Esophagus (tissue), 2 donors: ENCODE measurements at regions not wholly inside any gene's neighbourhood (a gene's known extent, or its start where the extent isn't known, plus 50 kb on each side); places are given as distances from the start of the nearest gene placed in this dataset.

Experiments
- H3K27ac ChIP-seq, 2 donors: one replicate each; pipeline ENCODE4 v1.5.1; 2013; ENCODE audit warnings: low read depth in 2 of 2, mild to moderate bottlenecking in 2 of 2, inconsistent platforms in 1 of 2, low read length in 1 of 2, moderate library complexity in 1 of 2
- H3K27me3 ChIP-seq, 2 donors: one replicate each; pipeline ENCODE4 v1.6.1; 2013; ENCODE audit warnings: low read length in 2 of 2, control low read depth in 1 of 2, mild to moderate bottlenecking in 1 of 2; ENCODE audit not compliant: insufficient read depth in 2 of 2, control insufficient read depth in 1 of 2
- H3K36me3 ChIP-seq, 2 donors: one replicate each; pipeline ENCODE4 v1.6.1; 2013; ENCODE audit warnings: low read length in 1 of 2; ENCODE audit not compliant: control insufficient read depth in 2 of 2, insufficient read depth in 2 of 2
- H3K4me1 ChIP-seq, 2 donors: one replicate each; pipeline ENCODE4 v1.6.1; 2013; ENCODE audit warnings: low read length in 1 of 2; ENCODE audit not compliant: control insufficient read depth in 2 of 2, insufficient read depth in 2 of 2
- H3K4me3 ChIP-seq, 2 donors: one replicate each; pipeline ENCODE4 v1.5.1; 2013; ENCODE audit warnings: low read length in 2 of 2, mild to moderate bottlenecking in 2 of 2, low read depth in 1 of 2, moderate library complexity in 1 of 2
- H3K9me3 ChIP-seq, 2 donors: one replicate each; pipeline ENCODE4 v1.6.1; 2013; ENCODE audit warnings: mild to moderate bottlenecking in 2 of 2, low read depth in 1 of 2, low read length in 1 of 2, moderate library complexity in 1 of 2; ENCODE audit not compliant: control insufficient read depth in 2 of 2, insufficient read depth in 1 of 2
- WGBS, 2 donors: extraction: QIAGEN DNeasy Blood & Tissue Kit; methylation state at CpG; one replicate each; pipeline ENCODE4 v1.1.7; 2013; 5-methylcytosine and 5-hydroxymethylcytosine counted together
- donor health status: healthy with polysubstance abuse.
- donor health status: Bipolar disorder and iron deficiency.

DNA sequence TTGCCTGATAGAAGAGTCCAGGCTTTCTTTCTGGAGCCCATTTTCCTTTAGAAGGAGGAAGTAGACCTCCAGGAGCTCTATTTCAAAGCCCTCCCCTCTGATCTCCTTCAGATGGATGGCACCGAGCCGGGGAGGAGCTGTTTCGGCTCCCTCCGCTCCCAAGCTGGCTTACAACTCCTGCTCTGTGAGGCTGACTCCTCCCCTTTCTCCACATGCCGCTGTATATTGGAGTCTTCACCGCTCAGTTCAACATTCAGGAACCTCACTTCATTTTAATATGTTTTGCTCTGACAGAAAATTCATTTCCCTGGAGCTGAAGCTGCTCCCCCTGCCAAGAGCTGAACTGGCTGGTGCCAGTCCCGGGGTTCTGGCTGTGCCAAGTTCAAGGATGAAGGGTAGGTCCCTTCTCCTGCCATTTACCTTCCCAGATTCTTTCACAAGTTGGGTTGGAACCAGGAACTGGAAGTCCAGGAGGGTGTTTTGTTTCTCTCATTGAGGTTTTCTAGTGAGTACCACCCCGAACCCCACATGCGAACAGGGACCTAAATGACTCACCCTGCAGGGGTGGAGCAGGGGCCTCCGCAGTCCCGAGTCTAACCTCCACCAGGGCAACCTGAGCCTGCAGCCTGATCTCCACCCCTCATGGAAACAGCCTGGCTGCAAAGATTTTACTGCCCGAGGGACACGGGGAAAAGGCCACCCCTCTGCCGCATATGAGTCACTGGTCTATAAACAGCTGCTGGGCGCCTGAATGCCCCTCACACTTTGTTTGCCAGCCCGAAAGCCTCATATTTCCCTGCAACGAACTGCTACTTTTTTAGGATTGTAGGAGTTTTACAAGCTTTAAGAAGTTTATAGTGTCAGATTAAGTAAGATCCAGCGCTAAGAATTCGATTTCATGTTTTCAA, 68.6 kb upstream of the FOXA2 start:
- Histone ChIP-seq H3K36me3 (no peaks in the 10 kb centered on the region), H3K9me3 (peaks cover 0 to 3% of the 10 kb centered on the region in 2 donors), H3K4me1 (no peaks in the 10 kb centered on the region), H3K27ac (no peak overlapping the region), H3K4me3 (no peak overlapping the region), H3K27me3 (no peaks in the 10 kb centered on the region)
- WGBS, 2 donors, result 48 to 51% methylated on average over 19 of the region's 19 CpGs

DNA sequence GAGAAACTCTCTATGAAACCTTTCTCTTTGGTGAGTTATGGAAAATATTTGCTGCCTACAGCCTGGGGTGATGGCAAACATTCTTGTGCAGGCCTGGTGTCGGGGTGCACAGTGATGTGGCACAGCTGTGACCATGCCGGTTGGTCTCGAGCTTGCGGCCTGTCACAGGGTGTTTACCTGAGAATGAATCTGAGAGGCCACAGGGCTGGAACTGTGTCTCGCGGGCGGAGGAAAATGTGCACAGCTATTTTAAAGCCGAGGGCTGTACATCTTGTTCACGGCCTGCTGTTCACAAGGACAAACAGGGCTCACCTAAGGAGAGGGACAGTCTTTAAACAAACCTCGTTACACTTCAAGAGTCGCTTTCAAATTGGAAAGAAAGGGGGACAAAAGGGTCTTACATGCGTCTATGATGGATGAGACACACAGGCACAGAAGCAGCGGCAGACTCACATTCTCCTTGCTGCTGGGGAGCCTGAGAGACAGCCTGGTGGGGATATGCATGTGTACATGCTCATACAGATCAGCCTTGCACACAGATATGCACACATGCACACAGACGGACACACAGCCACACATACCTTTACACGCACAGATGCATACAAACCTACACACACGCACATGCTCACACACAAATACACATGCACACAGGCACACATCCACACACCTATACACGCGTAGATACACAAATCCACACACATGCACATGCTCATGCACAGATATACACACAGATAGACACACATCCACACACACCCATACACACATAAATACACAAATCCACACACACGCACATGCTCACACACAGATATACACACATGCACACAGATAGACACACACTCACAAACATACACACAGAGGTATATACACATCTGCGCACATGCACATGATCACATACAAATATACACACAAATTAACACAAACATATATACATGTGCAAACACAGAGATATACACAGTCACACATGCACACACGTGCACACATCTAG, 69.6 kb upstream of the FOXA2 start:
- Histone ChIP-seq H3K36me3 (no peaks in the 10 kb centered on the region), H3K9me3 (peaks cover 0 to 3% of the 10 kb centered on the region in 2 donors), H3K4me1 (no peaks in the 10 kb centered on the region), H3K4me3 (no peak overlapping the region), H3K27ac (no peak overlapping the region), H3K27me3 (peaks cover 0 to 3% of the 10 kb centered on the region in 2 donors)
- 73 to 77% methylated on average over 21 of the region's 21 CpGs for WGBS, 2 donors

DNA sequence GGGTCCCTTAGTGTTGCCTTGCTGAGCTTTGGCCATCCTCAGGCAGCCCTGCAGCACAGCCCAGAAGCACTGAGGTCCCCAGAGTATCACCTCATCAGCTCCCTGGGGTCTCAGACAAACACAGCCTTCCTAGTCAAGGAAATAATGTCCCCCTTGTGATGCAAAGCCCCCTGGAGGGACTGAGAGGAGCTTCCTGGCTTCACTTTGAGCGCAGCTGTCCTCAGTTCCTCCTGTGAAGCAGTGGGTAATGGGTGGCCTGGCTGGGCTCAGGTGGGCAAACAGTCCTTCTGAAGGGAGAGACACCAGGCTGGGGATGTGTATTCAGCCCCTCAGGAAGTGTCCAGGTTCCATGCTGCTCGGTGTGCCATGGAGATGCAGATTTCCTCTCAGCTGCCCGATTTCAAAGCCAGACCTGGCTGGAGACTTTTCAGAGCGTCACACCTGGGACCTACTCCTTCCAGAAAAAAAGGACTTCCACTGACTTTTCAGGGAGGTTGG, 79.2 kb upstream of the FOXA2 start:
- H3K36me3 ChIP-seq, result no peaks in the 10 kb centered on the region
- no peaks in the 10 kb centered on the region for H3K4me1 ChIP-seq
- peaks cover 0 to 1% of the 10 kb centered on the region in 2 donors for H3K27me3 ChIP-seq
- no peaks in the 10 kb centered on the region for H3K9me3 ChIP-seq
- H3K4me3 ChIP-seq, result no peak overlapping the region
- WGBS, 2 donors, result 43 to 46% methylated on average over 4 of the region's 4 CpGs
- H3K27ac ChIP-seq, result no peak overlapping the region

DNA sequence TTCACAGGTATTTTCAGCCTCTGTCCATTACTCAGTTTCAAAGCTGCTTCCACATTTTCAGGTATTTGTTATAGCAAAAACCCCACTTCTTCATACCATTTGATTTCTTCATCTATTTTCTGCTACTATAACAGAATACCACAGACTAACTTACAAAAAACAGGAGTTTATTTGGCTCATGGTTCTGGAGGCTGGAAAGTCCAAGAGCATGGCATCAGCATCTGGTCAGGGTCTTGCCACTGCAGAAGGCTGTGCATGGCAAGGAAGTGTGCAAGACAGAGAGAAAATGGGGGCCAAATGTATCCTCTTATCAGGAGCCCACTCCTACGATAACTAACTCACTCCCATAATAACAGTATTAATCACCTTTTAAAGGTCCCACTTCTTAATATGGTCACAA, 82.8 kb upstream of the FOXA2 start:
- Histone ChIP-seq H3K27me3 (peaks cover 0 to 2% of the 10 kb centered on the region in 2 donors), H3K9me3 (no peaks in the 10 kb centered on the region), H3K4me3 (no peak overlapping the region), H3K27ac (no peak overlapping the region), H3K4me1 (no peaks in the 10 kb centered on the region), H3K36me3 (no peaks in the 10 kb centered on the region)
- 74 to 92% methylated on average over 1 of the region's 1 CpG for WGBS, 2 donors

DNA sequence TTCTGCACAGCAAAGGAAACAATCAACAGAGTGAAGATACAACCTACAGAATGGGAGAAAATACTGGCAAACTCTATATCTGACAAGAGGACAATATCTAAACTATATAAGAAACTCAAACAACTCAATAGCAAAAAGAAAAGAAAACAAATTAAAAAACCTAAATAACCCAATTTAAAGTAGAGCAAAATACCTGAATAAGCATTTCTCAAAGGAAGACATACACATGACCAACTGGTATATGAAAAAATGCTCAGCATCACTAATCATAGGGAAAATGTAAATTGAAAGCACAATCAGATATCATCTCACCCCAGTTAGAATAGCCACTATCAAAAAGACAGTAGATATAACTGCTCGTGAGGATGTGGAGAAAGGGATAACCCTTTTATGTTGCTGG, 87.8 kb upstream of the FOXA2 start:
- H3K9me3 ChIP-seq, result no peaks in the 10 kb centered on the region
- WGBS, 2 donors, result 88 to 91% methylated on average over 1 of the region's 1 CpG
- H3K27me3 ChIP-seq, result peaks cover 0 to 2% of the 10 kb centered on the region in 2 donors
- H3K27ac ChIP-seq, result no peak overlapping the region
- H3K4me3 ChIP-seq, result no peak overlapping the region
- no peaks in the 10 kb centered on the region for H3K36me3 ChIP-seq
- H3K4me1 ChIP-seq, result no peaks in the 10 kb centered on the region

DNA sequence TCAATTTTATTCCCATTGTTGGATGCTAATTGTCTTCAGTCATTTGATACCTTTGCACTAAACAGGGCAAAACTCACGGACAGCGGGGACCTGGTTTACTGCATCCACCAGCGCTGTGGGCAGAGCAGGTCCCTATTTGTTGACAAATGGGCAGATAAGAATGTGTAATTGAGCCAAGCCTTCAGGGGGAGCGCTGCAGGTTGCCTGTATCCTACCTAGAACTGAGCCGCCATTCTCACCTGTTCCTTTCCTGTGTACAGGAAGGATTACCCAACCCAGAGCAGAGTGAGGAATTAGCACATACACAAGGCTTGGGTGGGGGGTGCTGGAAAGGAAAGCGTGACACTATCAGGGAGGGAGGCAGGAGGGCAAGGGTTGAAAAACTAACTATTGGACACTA, 89.1 kb upstream of the FOXA2 start:
- no peaks in the 10 kb centered on the region for H3K36me3 ChIP-seq
- no peak overlapping the region for H3K4me3 ChIP-seq
- WGBS, 2 donors, result 55 to 70% methylated on average over 6 of the region's 6 CpGs
- no peaks in the 10 kb centered on the region for H3K9me3 ChIP-seq
- H3K27ac ChIP-seq, result no peak overlapping the region
- H3K4me1 ChIP-seq, result no peaks in the 10 kb centered on the region
- H3K27me3 ChIP-seq, result peaks cover 0 to 2% of the 10 kb centered on the region in 2 donors

DNA sequence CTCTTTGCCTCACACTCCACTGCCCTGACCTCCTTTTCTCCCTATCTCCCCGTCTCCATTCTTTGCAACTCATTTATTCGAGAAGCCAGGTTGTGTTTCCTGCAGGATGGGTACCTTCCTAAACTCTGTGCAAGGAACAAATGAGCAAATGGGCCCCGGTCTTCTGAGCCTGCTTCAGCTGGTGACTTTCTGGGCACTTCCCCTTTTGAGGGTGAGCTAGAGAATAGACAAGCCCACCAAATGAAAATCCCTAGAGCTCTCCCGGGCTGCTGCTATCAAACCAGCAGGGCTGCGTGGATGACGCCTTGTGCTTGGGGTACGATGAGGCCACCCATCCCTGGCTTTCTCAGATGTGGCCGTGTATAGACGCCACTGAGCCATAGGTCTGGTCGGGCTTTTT, 91.0 kb upstream of the FOXA2 start:
- Histone ChIP-seq H3K9me3 (peaks cover 2 to 3% of the 10 kb centered on the region in 2 donors), H3K27me3 (no peaks in the 10 kb centered on the region), H3K4me1 (no peaks in the 10 kb centered on the region), H3K4me3 (no peak overlapping the region), H3K27ac (no peak overlapping the region), H3K36me3 (no peaks in the 10 kb centered on the region)
- WGBS, 2 donors, result 79% methylated on average over 10 of the region's 10 CpGs

DNA sequence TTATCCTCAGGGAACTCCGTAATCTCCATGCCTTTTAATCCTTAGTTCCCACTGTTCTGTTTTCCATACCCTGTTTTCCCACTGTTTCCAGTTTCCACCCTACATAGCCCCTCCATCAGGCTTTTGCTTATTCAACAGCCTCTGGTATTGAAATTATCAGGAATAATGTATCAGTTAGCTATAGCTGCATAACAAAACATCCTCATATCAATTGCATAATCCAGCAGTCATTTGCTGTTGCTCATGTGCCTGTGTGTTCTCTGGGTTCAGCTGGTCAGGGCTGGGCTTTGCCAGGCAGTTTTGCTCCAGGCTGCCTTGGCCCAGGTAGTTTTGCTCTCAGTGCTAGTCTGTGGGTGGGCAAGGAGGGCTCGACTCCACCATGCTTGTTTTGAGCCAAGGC, 94.3 kb upstream of the FOXA2 start:
- Histone ChIP-seq H3K9me3 (peaks cover 2 to 3% of the 10 kb centered on the region in 2 donors), H3K27me3 (no peaks in the 10 kb centered on the region), H3K4me3 (no peak overlapping the region), H3K4me1 (no peaks in the 10 kb centered on the region), H3K36me3 (no peaks in the 10 kb centered on the region), H3K27ac (no peak overlapping the region)
- 90 to 91% methylated on average over 2 of the region's 2 CpGs for WGBS, 2 donors

DNA sequence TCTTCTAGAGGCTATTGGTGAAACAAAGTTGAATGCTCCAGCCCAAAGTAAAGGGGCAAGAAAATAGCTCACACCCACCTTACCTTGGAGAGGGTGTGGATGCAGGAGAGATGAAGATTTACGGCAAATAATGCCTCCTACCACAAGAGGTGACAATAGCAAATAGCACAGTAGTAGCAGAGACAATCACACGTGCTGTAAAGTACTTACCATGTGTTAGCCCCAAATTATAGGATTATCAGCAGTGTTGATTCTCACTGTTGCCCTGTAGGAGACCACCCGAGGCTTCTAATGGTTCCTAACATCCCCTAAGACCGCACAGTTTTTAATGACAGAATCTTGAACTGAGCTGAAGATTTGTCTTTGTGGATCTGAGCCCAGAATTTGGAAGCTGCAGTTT, 94.8 kb upstream of the FOXA2 start:
- H3K4me3 ChIP-seq, result no peak overlapping the region
- no peaks in the 10 kb centered on the region for H3K4me1 ChIP-seq
- H3K27me3 ChIP-seq, result no peaks in the 10 kb centered on the region
- no peak overlapping the region for H3K27ac ChIP-seq
- H3K9me3 ChIP-seq, result peaks cover 2 to 3% of the 10 kb centered on the region in 2 donors
- no peaks in the 10 kb centered on the region for H3K36me3 ChIP-seq
- WGBS, 2 donors, result 79 to 81% methylated on average over 4 of the region's 4 CpGs
